ENCODE measurements at regions not wholly inside any gene's neighbourhood (a gene's known extent, or its start where the extent isn't known, plus 50 kb on each side); places are given as distances from the start of the nearest gene placed in this dataset.

GRCh38 chr5:2582106-2582505 is 169.4 kb downstream of the IRX2 start:
- DNase-seq (ENCODE audit: low read depth): no peak
- in situ Hi-C loops (cut with HindIII; ENCODE audit: low pct_unique_long_range_greater_than_20kb, low sequenced_read_pairs): no loop called here

DNA sequence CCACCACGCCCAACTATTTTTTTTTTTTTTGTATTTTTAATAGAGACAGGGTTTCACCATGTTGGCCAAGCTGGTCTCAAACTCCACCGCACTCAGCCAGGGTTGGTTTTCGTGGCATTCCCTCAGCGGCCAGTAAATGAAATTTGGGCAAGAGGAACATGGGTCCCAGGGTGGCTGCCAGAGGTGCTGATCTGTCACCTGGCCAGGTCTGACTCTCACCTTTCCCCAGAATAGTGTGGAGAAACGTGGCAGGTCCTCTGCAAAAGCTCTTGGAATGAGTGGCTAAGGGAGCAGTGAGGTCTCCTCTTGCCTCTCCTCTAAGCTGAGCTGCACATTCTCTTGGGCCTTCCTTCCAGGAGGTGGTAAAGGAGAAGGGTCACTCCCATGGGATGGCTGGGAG is 170.1 kb downstream of the IRX2 start:
- in situ Hi-C loops (cut with HindIII; ENCODE audit: low pct_unique_long_range_greater_than_20kb, low sequenced_read_pairs): no loop called here
- DNase-seq (ENCODE audit: low read depth): no peak

GRCh38 chr5:2579126-2579525 is 172.4 kb downstream of the IRX2 start:
- no peak for DNase-seq (ENCODE audit: low read depth)
- in situ Hi-C loops (cut with HindIII; ENCODE audit: low pct_unique_long_range_greater_than_20kb, low sequenced_read_pairs): no loop called here

GRCh38 chr5:2577312-2578036 is 174.0 kb downstream of the IRX2 start:
- DNase-seq (ENCODE audit: low read depth): no peak
- in situ Hi-C loops (cut with HindIII; ENCODE audit: low pct_unique_long_range_greater_than_20kb, low sequenced_read_pairs): no loop called here

DNA sequence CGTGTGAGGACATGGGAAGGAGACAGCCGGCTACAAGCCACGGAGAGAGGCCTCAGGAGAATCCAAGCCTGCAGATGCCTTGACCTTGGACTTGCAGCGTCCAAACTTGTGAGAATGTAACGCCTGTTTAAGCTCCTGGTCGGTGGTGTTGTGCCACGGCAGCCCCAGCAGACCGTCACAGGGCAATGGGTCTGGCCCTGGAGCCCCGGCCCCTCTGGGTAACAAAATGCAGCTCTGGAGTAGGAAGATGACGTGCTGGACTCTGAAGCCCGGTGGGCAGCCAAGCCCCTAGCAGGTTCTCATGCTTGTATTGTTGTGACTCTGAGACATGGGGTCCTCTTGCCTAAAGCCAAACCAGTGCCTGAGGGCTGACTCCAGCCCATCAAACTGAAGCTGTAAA is 174.7 kb downstream of the IRX2 start:
- no peak for DNase-seq (ENCODE audit: low read depth)
- in situ Hi-C loops (cut with HindIII; ENCODE audit: low pct_unique_long_range_greater_than_20kb, low sequenced_read_pairs): no loop called here

- in situ Hi-C loops (cut with HindIII; ENCODE audit: low pct_unique_long_range_greater_than_20kb, low sequenced_read_pairs): no loop called here
- no peak for DNase-seq (ENCODE audit: low read depth)
Observed at GRCh38 chr5:2575871-2576270, 175.6 kb downstream of the IRX2 start.

GRCh38 chr5:2575292-2575691 is 176.2 kb downstream of the IRX2 start:
- in situ Hi-C loops (cut with HindIII; ENCODE audit: low pct_unique_long_range_greater_than_20kb, low sequenced_read_pairs): no loop called here
- DNase-seq (ENCODE audit: low read depth): no peak

DNA sequence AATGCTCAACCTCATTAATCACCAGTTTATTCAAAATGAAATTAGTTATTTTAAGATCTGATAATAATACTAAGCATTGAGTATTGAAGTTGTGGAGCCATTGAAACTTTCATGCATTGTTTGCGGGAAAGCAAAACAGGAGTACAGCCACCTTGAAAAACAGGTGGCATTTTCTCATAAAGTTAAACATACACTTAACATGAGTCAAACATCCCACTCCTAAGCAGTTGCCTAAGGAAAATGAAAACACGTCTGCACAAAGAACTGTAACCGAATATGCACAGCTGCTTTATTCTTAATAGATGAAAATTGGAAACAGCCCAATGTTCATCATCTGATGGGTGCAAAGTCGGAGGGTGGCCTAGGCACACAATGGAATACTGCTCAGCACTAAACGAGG is 177.3 kb downstream of the IRX2 start:
- in situ Hi-C loops (cut with HindIII; ENCODE audit: low pct_unique_long_range_greater_than_20kb, low sequenced_read_pairs): no loop called here

GRCh38 chr5:2570586-2570985 is 180.9 kb downstream of the IRX2 start:
- no peak for DNase-seq (ENCODE audit: low read depth)
- in situ Hi-C loops (cut with HindIII; ENCODE audit: low pct_unique_long_range_greater_than_20kb, low sequenced_read_pairs): no loop called here

More for the DNA sequence above, 177.3 kb downstream of the IRX2 start:
- no peak for DNase-seq (ENCODE audit: low read depth)

DNA sequence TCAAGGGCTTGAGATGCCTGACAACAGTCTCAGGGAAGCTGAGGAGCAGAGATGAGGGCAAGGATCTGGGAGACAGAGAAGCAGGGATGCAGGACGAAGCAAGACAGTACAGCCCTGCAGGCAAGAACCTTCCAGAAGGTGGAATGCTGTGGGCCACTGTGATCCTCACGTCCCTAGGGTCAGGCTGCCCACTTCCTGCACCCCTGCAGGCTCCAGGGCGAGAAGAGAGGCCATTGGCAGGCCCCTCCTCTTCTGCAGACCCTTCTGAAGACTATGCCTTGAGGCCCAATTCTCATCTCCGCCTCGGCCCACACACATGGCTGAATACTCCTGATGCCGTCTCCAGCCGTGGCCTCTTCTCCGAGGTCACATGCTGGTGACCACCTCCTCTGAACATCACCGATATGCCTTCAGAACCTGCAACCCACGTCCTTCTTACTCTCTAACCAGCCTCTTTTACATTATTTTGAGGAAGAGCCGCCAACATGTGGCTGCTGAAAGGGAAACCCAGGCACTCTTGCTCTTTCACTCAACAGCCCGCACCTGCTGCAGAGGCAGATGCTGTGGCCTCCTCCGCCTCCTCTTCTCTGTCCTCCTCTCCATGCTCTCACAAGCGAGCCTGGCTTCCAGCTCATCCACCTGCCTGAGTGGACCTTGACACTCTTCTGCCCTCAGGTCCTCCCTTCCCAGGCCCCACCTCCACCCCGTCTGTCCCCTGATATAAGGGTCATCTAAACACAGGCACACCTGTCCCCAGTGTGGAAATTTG is 181.5 kb downstream of the IRX2 start:
- DNase-seq (ENCODE audit: low read depth): no peak
- in situ Hi-C loops (cut with HindIII; ENCODE audit: low pct_unique_long_range_greater_than_20kb, low sequenced_read_pairs): no loop called here

DNA sequence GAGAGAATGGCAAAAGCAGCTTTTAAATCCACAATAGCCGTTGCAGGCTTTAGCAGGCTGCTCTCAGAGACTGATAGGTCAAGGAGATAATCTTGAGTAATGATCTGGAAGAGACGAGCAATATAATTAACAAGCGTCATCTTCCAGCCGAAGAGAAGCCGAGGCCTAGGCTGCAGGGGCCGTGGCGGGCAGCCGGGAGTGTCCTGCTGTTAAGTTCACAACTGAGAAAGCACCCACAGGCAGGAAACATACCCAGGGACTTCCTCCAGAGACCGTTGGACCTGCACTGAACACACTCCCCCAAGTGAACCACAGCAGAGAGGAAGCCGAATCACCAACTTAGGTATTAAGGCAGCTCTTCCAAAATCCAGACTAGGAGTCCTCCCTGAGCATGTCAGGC is 182.3 kb downstream of the IRX2 start:
- no peak for DNase-seq (ENCODE audit: low read depth)
- in situ Hi-C loops (cut with HindIII; ENCODE audit: low pct_unique_long_range_greater_than_20kb, low sequenced_read_pairs): no loop called here

- no peak for DNase-seq (ENCODE audit: low read depth)
- in situ Hi-C loops (cut with HindIII; ENCODE audit: low pct_unique_long_range_greater_than_20kb, low sequenced_read_pairs): no loop called here
Observed at GRCh38 chr5:2566284-2566683, 185.2 kb downstream of the IRX2 start.

DNA sequence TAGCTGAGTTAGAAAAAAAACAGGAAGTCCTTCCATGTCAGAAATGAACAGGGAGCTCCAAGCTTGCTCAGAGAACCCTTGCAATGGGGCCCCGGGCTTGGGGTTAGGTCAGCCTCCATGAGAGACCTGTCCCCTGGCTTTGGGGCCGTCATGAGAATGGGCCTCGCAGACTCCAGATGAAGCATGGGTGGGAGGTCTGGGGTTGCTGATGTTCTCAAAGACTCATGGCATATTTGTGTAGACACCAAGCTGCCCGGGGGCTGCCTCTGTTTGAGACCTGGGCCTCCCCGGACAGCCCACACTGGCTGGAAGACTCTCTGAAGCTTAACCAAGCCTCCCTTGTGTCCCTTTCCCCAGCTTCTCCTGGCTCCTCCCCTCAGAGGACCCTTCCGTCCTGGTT is 186.3 kb downstream of the IRX2 start:
- in situ Hi-C loops (cut with HindIII; ENCODE audit: low pct_unique_long_range_greater_than_20kb, low sequenced_read_pairs): no loop called here
- DNase-seq (ENCODE audit: low read depth): no peak

GRCh38 chr5:2563046-2563445 is 188.4 kb downstream of the IRX2 start:
- no peak for DNase-seq (ENCODE audit: low read depth)
- in situ Hi-C loops (cut with HindIII; ENCODE audit: low pct_unique_long_range_greater_than_20kb, low sequenced_read_pairs): no loop called here

DNA sequence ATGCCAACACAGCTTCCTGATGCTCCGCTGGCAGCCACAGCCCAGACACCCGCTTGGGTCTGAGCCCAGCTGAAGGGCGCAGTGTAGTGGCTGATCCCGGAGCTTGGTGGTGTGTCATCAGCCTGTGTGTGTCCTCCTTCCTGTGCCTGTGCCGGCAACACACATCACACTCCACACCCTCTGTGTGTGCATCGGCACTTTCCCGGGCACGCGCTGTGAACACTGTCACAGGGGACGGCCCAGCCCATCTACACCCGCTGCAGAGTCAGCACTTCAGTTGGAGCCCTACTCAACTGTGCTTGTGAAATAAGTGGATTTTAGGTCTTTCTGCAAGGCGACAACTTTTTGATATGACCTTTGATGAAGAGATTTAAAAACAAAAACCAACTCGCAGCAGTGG is 189.4 kb downstream of the IRX2 start:
- no peak for DNase-seq (ENCODE audit: low read depth)
- in situ Hi-C loops (cut with HindIII; ENCODE audit: low pct_unique_long_range_greater_than_20kb, low sequenced_read_pairs): no loop called here

- no peak for DNase-seq (ENCODE audit: low read depth)
Observed at GRCh38 chr5:2560435-2560834, 191.0 kb downstream of the IRX2 start.

DNA sequence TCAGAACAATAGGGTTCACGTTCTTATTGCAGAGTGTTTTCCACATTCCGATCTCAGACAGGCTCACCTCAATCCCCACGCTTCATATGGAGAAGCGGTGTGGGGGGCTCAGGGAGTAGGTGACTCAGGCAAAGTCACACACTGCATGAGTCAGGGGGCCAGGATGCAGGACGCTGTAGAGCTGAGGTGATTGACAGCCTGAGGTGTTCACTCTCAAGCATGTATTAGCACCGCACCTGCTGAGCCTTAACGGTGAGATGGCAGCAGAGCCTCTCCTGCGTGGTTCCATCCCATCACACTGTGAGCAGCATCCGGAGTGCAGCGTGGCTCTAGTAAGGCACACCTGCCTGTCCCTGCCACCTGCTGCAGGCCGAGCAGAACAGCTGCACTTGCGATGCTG is 194.0 kb downstream of the IRX2 start:
- no peak for DNase-seq (ENCODE audit: low read depth)

More at GRCh38 chr5:2560435-2560834, 191.0 kb downstream of the IRX2 start:
- in situ Hi-C loops (cut with HindIII; ENCODE audit: low pct_unique_long_range_greater_than_20kb, low sequenced_read_pairs): no loop called here

GRCh38 chr5:2556375-2556966 is 195.0 kb downstream of the IRX2 start:
- in situ Hi-C loops (cut with HindIII; ENCODE audit: low pct_unique_long_range_greater_than_20kb, low sequenced_read_pairs): no loop called here
- no peak for DNase-seq (ENCODE audit: low read depth)

More for the DNA sequence above, 194.0 kb downstream of the IRX2 start:
- in situ Hi-C loops (cut with HindIII; ENCODE audit: low pct_unique_long_range_greater_than_20kb, low sequenced_read_pairs): no loop called here

DNA sequence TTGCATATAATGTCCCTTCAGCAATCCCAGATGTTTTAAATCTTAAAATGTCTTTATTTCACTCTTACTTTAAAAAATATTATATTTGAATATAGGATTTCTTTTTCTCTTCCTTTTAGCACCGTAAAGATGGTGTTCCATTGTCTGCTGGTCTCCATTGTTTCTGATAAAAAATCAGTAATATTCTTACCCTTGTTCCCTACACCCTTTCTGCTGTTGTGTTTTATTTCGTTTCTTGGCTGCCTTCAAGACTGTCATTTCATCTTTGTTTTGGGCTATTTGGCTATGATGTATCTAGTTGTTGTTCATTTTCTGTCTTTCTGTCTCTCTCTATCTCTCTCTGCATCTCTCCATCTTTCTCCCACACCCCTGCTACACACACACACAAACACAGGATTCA is 197.9 kb downstream of the IRX2 start:
- in situ Hi-C loops (cut with HindIII; ENCODE audit: low pct_unique_long_range_greater_than_20kb, low sequenced_read_pairs): no loop called here
- DNase-seq (ENCODE audit: low read depth): no peak
